ENCODE measurements at regions not wholly inside any gene's neighbourhood (a gene's known extent, or its start where the extent isn't known, plus 50 kb on each side); places are given as distances from the start of the nearest gene placed in this dataset.

DNA sequence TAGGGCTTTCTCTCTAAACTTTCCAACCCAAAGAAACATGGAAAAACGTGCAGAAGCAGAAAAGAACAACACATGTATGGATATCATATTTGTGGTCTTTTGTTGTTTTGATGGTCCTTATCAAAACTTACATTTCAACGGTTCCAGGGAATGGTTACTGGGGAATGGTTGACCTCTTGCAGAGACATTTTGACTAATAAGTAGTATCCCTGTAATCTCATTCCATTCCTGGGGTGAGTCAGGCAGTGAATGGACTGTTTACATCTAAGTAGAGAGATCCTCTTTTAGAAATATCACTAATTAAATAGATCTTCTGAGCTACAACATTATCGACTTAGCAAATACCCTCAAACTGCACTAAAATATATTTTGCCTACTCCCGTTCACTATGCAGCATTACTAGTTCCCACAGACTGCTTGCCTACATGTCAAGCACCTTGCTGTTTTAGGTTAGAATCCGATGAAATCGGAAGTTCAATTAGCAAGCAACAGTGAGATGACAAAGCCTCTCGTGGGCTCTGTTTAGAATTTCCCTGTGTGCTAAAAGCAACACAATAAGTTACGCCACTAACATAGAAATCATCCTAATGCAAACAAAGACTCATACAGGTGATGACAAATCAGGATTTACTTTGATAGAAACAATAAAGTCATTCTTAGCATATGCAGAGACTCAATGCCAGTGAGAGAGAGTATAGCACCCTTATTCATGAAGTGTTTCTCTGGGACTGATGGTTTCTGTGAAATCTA lies 797.7 kb upstream of the ARGLU1 start:
- DNase-seq, result no peak

DNA sequence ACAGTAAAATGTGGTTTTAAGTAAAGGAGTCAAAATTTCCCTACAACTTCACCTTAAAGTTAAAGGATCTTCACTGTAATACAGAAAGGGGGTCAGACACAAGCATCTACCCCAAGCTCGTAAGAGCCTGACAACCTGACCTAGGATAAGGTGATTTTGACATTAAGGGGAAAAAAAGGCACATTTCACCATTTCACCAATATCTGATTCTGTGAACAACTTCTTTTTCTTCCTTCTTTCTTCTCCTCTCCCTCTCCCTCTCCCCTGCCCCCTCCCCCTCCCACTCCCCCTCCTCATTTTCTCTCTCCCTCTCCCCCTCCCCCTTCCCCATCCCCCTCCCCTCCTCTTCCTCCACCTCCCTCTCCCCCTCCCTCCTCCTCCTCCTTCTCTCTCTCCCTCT lies 796.7 kb upstream of the ARGLU1 start:
- DNase-seq, result no peak

DNA sequence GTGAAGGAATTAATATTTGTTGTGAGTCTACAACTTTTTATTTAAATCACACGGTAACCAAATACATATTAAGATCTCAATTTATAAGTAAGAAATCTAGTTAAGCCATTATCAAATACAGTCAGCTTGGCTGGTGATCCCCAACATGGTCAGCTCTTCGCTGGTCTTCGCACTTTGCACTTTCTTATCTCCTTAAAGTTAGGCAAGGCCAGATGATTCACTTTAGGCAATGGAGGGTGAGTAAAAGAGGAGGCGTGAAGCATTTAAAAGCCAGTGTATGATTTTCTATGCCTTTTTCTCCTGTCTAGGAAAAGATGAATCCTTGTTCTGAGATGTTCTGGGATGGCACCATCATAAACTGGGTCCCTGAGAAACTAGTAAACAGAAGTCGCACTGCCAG lies 793.7 kb upstream of the ARGLU1 start:
- DNase-seq, result no peak

DNA sequence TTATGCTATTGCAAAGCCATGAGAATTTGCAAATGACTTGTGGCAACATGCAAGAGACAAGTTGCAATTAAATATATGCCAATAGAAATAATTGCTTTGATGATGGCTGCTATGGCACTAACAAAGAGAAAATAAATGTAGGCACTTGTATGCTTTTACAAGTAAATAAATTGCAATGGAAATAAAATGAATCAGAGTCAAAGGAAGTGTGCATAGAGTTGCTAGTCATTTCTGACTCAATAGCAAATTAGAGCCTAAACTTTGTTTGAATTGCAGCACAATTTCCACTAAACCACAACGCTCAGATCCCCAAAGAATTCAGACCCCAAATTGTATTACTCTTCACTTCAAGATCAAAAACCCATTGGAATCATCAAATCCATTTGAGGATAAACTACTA lies 792.1 kb upstream of the ARGLU1 start:
- no peak for DNase-seq

DNA sequence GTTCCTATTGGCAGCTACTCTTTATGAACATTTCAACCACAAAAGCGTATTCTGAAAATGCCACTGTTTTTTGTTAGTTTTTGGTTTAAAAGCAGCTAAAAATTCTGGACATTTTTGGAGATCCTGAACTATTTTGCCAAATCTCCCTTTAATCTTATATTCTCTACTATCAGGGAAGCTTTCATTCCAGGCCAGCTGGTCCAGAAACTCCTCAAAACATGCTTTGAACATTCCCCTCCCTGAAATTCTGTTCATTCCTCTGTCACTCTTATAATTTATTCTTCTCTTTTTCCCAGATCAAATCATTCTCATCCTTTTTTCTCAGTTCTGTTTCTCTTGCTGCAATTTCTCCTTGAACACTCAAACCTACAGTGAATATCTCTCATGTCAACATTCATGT lies 790.9 kb upstream of the ARGLU1 start:
- DNase-seq, result no peak

DNA sequence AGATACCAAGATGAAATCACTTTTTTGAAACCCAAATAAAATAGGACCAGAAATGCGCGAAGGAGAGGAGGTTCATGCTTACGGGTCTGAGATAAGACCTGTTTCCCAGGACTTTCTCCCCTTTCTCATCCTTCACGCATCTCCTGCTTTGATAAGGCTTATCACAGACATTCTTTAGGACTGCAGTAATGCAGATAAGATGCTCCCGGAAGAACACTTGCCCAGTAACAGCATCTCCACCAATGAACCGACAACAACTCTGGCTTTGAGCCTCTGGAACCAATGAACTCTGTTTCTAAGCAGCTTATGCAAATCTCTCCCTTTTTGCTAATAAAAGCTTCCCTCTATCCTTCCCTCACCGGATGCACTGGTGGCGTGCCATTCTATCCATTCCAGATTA lies 783.4 kb upstream of the ARGLU1 start:
- no peak for DNase-seq

DNA sequence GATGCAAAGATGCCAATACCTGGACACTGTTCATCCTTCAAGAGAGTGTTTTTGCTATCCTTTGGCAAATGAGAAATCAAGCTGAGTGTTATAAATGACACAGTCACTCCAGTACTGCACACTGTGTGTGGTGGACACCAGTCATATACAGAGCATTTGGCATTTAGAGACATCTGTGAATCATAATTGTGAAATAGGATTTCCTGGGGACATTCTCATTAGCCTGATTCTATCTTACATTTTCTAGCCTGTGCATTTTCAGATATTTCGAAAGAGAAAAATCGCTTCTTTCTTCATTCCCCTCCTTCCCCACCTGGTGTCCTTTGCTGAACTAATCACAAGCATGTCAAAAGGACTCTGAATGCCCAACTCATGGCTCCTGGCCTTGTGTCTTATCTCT lies 781.0 kb upstream of the ARGLU1 start:
- no peak for DNase-seq

DNA sequence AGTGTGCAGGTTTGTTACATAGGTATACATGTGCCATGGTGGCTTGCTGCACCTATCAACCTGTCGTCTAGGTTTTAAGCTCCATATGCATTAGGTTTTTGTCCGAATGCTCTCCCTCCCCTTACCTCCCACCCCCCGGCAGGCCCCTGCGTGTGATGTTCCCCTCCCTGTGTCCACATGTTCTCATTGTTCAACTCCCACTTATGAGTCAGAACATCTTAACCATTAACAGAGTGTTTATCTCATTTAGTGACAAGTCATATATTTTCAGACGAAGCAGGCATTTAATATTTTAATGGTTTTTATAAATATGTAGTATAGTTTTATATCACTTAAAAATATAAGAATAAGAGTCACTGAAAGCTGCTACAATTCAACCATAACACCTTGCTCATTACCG lies 780.5 kb upstream of the ARGLU1 start:
- no peak for DNase-seq

DNA sequence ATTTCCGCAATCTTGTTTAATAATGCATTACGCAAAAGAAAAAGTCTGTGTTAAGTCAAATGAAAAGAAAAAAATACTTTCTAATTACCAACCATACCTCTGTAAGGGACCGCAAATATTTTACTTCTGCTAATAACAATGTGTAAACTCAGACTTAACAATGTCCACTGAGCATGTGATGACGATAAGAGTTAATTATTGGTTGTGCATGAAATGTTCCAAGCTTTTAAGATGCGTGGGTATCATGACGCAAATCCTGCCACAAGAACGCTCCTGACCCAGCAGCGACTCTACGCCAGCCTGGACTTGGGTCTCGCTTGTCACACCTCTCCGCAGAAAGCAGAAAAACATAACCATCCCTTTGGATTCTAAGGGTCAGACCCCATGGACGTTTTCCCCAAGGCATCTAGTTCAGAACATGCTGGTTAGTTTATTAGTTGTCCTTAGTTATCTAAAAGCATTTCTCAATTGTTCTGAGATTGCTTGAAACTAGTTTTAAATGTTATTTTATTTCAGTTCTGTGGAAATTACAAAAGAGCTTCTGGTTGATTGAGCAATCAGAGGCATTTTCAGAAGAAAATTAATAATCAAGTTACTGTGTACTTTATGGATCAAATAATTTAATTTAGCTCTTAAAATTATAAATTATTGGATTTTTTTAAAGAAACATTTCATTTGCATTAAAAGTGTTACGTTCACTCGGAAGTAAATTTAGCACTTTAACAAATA lies 779.9 kb upstream of the ARGLU1 start:
- DNase-seq, result no peak

DNA sequence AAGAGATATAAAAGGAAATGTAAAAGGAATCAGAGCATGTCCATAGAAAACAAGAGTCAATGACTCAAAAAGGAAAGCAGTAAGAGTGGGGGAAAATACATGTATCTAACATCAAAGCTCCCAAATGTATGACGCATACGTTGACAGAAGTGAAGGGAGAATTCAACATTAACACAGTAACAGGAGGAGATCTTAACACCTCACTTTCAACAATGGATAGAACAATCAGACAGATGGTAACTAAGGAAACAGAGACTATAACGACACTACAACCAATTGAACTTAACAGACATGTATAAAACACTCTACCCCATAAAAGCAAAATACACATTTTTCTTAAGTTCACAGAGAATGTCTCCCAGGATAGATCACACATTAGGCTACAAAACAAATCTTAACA lies 774.8 kb upstream of the ARGLU1 start:
- DNase-seq, result no peak

DNA sequence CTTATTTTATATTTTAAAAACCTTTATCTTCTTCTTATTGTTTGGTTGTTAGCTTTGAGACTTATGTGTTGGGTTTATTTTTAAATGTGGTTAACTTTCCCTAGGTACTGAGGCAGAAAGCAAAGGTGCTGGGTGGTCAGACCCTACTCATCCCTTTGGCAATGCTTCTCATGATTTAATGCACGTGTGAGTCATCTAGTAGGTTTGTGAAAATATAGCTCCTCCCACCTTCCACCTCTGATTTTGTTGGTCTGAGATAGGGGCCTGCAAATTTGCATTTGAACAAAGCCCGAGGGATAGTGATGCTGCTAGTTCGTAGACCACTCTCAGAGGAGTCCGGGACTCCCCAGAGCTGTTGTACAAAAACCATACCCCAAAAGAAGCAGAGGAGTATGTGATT lies 771.3 kb upstream of the ARGLU1 start:
- DNase-seq, result no peak

DNA sequence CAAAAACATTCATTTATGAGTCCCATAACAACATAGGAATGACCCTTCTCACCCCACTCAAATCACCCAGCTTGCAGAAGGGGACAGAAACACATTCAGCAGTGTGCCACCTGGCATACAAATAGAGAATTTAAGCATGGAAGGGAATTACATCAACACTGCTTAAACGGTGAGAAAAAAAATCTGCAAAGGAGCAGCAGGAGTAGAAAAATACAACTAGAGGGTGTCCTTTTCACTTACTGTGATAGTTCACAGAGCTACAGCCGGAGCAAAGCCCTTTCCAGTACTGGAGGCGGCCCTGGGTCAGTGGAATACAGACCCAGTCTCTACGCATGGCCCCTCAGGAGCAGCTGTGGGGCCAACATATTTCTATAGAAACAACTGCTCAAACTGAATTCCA lies 764.3 kb upstream of the ARGLU1 start:
- DNase-seq, result no peak

DNA sequence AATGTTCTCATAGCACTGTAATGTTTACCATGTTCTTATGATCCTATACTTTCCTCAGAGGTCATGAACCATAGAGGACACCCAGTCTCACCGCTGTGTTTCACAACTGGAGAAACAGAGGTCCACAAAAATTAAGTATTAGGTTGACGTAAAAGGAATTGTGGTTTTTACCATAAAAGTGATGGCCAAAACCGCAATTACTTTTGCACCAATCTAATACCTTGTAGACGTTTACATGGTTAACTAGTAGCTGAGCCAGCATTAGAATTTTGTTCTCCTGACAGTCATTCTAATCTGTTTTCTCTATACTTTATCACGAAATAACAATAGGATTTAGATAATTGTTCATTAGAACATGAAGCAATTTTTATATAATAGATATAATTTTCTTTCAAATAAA lies 763.4 kb upstream of the ARGLU1 start:
- no peak for DNase-seq

DNA sequence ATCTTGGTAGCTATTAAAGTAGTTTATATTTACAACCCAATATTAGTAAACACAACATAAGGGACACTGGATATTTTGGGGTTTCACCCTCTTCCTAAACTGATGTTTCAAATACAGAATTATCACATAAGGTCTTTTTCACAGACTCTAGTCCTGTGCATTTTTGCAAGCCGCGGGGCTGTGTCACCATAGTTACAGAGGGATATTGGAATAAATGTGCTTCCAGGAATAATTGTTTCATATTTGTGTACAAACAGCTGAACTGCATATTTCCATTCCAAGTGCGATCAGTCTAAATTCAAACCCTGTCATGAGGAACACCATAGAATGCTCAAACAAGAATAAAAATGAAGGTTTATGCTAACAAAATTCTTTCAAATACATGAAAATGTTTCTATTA lies 762.5 kb upstream of the ARGLU1 start:
- no peak for DNase-seq

DNA sequence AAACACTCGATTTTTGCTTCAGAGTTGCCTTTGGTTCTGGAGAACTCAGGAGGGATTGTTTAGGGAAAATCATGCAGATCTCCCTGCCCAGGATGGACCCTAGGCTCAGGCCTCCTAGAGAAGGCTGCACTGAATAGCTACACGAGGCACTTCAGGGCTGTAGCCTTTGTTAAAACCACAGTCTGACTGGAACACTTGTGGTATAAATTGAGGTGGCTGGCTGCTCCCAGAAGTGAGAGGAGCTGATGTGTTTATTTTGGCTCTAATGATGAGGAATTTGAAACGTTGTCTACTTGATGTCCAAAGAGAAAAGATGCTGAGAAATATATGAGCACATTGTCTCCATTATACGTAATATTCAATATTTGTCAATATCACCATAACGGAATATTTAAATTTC lies 762.1 kb upstream of the ARGLU1 start:
- no peak for DNase-seq

DNA sequence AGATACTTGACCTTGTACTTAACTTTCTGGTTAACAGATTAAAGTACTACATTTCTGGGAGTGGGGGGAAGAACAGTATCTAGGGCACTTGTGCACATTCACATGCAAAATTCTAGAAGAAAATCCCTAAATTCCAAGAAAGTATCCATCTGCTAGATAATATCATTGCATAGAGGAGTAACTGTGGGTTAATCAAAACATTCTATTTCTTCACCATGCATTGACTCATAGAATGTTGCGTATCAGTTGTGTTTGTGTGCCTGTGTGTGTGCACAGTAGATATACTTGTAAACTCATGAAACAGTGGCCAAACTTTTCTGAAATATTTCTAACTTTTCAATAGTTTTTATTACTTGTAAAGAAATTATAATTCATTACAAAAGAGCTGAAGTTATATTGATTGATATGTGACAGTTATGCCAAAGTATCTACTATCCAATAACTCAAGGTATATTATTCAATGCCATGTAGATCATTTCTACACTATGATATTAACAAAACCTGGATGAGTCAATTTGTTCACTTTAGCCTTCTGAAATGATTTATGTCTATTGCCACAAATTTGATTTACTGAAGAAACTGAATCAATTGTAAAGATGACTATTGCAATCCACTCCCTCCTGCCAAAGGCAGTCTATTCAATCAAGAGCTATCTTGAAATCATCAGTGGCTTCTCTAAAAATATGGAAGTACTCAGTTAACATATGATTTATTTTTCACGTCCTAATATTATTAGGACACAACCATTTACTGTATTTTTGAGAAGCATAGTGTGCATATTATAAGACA lies 756.7 kb upstream of the ARGLU1 start:
- DNase-seq, result no peak

DNA sequence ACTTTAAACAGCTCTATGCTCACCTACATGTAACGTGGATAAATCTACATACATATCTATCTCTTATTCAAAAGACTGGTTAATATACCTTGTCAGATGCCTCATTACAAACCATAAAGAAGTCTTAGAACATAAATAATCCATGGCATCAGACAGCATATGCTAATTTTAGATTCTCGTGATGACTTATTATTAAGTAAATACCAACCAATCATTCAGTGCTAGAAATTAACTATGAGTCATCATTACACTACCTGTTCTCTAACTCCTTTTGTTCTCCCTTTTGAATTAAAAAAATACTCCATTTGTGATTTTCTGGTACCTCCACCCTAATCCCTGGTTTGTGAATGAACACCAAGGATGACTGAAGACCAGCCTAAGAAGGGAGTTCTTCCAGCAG lies 754.3 kb upstream of the ARGLU1 start:
- DNase-seq, result no peak

DNA sequence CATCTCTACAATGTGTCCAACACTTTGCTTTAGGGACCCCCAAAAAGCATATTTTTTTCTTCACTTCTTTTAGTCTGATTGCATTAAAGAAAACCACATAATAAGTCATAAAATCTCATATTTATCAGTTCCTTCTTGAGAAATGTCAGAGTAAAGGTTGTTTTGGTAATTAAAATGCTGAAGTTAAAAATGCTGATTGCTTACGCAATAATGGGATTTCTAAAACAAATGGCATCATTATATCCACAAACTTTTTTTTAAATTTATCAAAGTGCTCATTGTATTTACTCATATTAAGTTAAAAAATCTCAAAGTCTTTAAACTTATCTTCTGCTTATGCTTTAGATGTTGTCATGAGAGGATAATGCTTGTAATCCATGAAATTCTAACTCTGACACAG lies 737.2 kb upstream of the ARGLU1 start:
- DNase-seq, result no peak

DNA sequence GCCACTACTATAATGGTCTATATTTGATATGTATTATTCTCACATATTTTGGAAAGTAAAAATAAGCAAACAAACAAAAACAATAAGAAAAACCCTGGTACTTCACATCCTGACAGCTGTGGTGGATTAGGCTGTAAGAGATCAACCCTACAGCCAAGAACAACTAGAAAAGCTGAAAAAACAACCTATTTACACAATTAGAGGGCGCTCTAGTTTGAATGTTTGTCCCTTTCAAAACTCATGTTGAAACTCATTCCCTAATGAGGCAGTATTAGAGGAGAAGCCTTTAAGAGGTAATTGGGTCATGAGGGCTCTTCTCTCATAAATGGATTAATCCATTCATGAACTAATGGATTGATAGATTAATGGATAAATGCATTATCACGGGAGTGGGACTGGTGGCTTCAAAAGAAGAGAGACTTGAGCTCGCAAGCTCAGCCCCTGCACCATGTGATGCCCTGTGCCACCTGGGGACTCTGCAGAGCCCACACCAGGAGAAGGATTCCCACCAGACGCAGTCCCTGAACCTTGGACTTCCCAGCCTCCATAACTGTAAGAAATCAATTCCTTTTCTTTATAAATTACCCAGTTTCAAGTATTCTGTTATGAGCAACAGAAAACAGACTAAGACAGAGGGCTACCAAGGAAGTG lies 733.9 kb upstream of the ARGLU1 start:
- no peak for DNase-seq

DNA sequence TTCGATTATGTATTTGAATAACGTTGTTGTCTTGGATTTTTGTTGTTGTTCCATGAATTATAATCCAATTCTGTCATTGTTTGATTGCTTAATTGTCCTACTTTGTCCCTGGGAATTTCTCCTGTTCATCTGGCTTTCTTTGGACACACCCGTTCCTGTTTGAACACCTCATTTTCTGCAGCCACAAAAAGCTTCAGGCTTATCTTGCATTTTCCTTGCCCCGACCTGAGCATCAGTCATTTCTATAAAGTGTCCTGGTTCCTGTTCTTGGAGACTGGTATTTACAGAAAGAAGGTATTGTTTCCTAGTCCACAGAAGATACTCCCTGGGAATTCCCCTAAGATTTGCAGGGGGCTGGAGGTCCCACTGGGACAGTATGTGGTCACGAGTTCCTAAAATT lies 731.8 kb upstream of the ARGLU1 start:
- DNase-seq, result no peak

DNA sequence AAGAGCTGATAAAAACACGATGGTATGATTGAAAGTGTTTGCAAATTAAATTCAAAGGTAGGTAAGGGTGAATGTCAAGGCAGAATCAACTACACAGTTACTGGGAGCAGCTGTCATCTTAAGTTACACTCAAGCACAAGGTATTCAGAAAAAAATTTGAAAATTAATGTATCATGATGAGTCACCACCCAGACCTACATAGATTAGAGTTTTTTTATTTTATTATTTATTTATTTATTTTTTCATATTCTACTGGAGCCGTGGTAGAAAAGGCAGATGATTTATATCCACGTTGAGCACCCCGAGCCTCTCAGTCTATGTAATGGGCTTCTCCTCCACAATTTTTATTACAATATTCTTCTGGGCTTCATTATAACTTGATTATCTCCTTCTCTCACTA lies 728.9 kb upstream of the ARGLU1 start:
- no peak for DNase-seq

DNA sequence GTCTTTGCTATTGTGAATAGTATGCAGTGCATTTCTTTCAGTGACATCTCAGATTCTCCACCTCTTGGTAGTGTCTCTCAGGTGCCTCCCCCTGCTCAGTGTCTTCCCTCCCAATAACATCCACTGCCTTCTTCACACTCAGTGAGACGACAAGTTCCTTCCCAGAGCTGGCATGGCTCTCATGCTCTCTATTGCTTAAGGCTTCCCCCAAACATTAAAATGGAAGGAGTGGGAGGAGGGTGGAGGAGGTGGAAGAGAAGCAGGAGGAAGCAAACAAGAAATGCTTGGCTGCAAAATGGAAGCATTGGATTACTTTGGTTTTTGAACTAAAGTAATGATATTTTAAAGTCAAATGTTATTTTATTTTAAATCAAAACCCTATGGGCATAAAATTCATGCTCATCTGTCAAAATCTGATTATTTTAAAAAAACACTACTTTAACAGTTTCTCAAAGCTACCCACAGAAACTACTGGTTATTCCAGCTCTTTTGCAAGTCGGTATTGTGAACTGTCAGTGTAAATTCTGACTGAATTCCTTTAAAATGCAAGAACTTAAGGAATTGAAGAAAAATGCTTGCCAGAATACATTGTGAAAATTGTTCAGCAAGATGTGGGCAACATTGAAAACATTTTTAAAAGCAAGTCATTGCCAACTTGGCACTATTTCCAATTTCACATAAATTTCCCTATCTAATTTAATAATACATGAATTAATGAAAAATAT lies 727.6 kb upstream of the ARGLU1 start:
- DNase-seq, result no peak

DNA sequence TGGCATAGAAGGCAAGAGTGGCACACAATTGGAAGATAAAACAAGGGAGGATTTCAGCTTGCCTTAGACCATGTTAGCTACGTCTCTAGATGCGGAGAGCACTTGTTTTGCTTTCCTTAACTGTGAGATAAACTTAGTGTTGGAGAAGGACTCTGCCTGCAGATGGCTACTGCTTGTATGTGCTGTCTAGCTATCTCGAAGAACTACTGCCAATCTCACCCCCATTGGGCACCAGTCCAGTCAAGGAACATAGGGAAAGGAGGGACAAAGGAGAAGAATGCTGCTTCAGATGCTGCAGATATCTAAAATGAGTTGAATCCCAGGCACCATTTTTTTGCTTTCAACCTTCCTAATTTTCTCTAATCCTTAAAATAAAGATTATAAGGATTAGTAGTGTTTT lies 726.0 kb upstream of the ARGLU1 start:
- DNase-seq, result no peak

Measured in DMS 273 treated with DMSO at 0.1 percent for 48 hours (cell line).